Liver (tissue), 3 donors: ENCODE measurements at regions not wholly inside any gene's neighbourhood (a gene's known extent, or its start where the extent isn't known, plus 50 kb on each side); places are given as distances from the start of the nearest gene placed in this dataset.

Experiments
- GABPA ChIP-seq, 2 donors: IDR thresholded peaks in 1 of 2; conservative IDR thresholded peaks in 1 of 2; 2 replicates each; pipeline ENCODE4 v1.6.1; 2016; ENCODE audit warnings: antibody characterized with exemption in 2 of 2, mild to moderate bottlenecking in 1 of 2, moderate library complexity in 1 of 2
- HNF4A ChIP-seq, 2 donors: conservative IDR thresholded peaks; 2 replicates each; pipeline ENCODE4 v1.6.1; 2016; ENCODE audit warnings: antibody characterized with exemption in 2 of 2, mild to moderate bottlenecking in 2 of 2
- JUND ChIP-seq, 2 donors: IDR thresholded peaks; 2 replicates each; pipeline ENCODE4 v1.6.1; 2016; ENCODE audit warnings: antibody characterized with exemption in 2 of 2
- YY1 ChIP-seq: IDR thresholded peaks from 2 replicates; pipeline ENCODE4 v1.6.1; 2016; ENCODE audit warnings: antibody characterized with exemption, mild to moderate bottlenecking
- ZBTB33 ChIP-seq: IDR thresholded peaks from 2 replicates; pipeline ENCODE4 v1.6.1; 2016; ENCODE audit warnings: antibody characterized with exemption
- TF ChIP-seq, protein P1 (sequence below): fragments of 150-350 bp; IDR thresholded peaks from 2 replicates; pipeline ENCODE4 v1.5.1; 2017; ENCODE audit warnings: improper control_type of control experiment, low read depth, low read length; ENCODE audit not compliant: missing input control
- TF ChIP-seq, protein P2 (sequence below): IDR thresholded peaks from 2 replicates; pipeline ENCODE4 v1.6.1; 2016; ENCODE audit warnings: antibody characterized with exemption
- TF ChIP-seq, protein P3 (sequence below): IDR thresholded peaks from 2 replicates; pipeline ENCODE4 v1.6.1; 2016; ENCODE audit warnings: antibody characterized with exemption, mild to moderate bottlenecking
- donor health status: healthy.
- donor health status: healthy.

- TF ChIP-seq, protein P1, sequence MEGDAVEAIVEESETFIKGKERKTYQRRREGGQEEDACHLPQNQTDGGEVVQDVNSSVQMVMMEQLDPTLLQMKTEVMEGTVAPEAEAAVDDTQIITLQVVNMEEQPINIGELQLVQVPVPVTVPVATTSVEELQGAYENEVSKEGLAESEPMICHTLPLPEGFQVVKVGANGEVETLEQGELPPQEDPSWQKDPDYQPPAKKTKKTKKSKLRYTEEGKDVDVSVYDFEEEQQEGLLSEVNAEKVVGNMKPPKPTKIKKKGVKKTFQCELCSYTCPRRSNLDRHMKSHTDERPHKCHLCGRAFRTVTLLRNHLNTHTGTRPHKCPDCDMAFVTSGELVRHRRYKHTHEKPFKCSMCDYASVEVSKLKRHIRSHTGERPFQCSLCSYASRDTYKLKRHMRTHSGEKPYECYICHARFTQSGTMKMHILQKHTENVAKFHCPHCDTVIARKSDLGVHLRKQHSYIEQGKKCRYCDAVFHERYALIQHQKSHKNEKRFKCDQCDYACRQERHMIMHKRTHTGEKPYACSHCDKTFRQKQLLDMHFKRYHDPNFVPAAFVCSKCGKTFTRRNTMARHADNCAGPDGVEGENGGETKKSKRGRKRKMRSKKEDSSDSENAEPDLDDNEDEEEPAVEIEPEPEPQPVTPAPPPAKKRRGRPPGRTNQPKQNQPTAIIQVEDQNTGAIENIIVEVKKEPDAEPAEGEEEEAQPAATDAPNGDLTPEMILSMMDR: no peak
- TF ChIP-seq, protein P2, sequence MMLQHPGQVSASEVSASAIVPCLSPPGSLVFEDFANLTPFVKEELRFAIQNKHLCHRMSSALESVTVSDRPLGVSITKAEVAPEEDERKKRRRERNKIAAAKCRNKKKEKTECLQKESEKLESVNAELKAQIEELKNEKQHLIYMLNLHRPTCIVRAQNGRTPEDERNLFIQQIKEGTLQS: no peak
- TF ChIP-seq GABPA (IDR thresholded peaks at IDR 0.05 in 1 of 2, conservative IDR thresholded peaks at IDR 0.05 in 1 of 2) (no peak), JUND (IDR thresholded peaks at IDR 0.05) (no peak), YY1 (no peak), ZBTB33 (no peak), HNF4A (conservative IDR thresholded peaks at IDR 0.05) (no peak)
- TF ChIP-seq, protein P3, sequence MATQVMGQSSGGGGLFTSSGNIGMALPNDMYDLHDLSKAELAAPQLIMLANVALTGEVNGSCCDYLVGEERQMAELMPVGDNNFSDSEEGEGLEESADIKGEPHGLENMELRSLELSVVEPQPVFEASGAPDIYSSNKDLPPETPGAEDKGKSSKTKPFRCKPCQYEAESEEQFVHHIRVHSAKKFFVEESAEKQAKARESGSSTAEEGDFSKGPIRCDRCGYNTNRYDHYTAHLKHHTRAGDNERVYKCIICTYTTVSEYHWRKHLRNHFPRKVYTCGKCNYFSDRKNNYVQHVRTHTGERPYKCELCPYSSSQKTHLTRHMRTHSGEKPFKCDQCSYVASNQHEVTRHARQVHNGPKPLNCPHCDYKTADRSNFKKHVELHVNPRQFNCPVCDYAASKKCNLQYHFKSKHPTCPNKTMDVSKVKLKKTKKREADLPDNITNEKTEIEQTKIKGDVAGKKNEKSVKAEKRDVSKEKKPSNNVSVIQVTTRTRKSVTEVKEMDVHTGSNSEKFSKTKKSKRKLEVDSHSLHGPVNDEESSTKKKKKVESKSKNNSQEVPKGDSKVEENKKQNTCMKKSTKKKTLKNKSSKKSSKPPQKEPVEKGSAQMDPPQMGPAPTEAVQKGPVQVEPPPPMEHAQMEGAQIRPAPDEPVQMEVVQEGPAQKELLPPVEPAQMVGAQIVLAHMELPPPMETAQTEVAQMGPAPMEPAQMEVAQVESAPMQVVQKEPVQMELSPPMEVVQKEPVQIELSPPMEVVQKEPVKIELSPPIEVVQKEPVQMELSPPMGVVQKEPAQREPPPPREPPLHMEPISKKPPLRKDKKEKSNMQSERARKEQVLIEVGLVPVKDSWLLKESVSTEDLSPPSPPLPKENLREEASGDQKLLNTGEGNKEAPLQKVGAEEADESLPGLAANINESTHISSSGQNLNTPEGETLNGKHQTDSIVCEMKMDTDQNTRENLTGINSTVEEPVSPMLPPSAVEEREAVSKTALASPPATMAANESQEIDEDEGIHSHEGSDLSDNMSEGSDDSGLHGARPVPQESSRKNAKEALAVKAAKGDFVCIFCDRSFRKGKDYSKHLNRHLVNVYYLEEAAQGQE: no peak
Observed at GRCh38 chr10:125482108-125482507, 200.9 kb downstream of the TEX36 start.
